H1 (cell line): ENCODE measurements at regions not wholly inside any gene's neighbourhood (a gene's known extent, or its start where the extent isn't known, plus 50 kb on each side); places are given as distances from the start of the nearest gene placed in this dataset.

Experiments used
- CTCF ChIA-PET: fragments of 300-600 bp; sonication (Branson Sonifier 250); formaldehyde crosslinking; loops from one replicate; lab custom pipeline; 2021; ENCODE audit not compliant: partially characterized antibody; lab: Charles Lee
- POLR2A ChIA-PET: fragments of 300-600 bp; sonication (Branson Sonifier 250); formaldehyde crosslinking; loops from one replicate; lab custom pipeline; 2021; ENCODE audit warnings: inconsistent platforms; ENCODE audit not compliant: partially characterized antibody; lab: Charles Lee
- DNase-seq, 2 experiments: peaks; one replicate each; pipeline versions ENCODE4 v3.0.0 to v3.0.0-alpha.2; 2010 to 2022; ENCODE audit warnings: low spot score in 2 of 2, low read depth in 1 of 2, mixed read lengths in 1 of 2
- FAIRE-seq: peaks from 2 replicates; lab custom pipeline; 2011; peaks lifted over from hg19 to GRCh38; lab: Jason Lieb, UNC
- H2AFZ ChIP-seq: 2 replicates; pipeline ENCODE4 v1.8.1; 2012; ENCODE audit warnings: low read length, inconsistent platforms
- H2AK5ac ChIP-seq: 2 replicates; pipeline ENCODE4 v1.6.1; 2013; ENCODE audit warnings: low read depth, low read length
- H2BK120ac ChIP-seq: replicated peaks from 2 replicates; pipeline ENCODE3; 2013; ENCODE audit warnings: low read depth, low read length, inconsistent platforms
- H2BK12ac ChIP-seq: 2 replicates; pipeline ENCODE4 v1.6.1; 2013; ENCODE audit warnings: low read depth, low read length
- H2BK15ac ChIP-seq: 2 replicates; pipeline ENCODE4 v1.6.1; 2013; ENCODE audit warnings: low read length
- H2BK20ac ChIP-seq: 2 replicates; pipeline ENCODE4 v1.6.1; 2013; ENCODE audit warnings: low read length
- H2BK5ac ChIP-seq: 2 replicates; pipeline ENCODE4 v1.6.1; 2013; ENCODE audit warnings: low read depth, low read length
- H3K14ac ChIP-seq: 2 replicates; pipeline ENCODE4 v1.6.1; 2013; ENCODE audit warnings: inconsistent platforms; ENCODE audit not compliant: insufficient read length
- H3K18ac ChIP-seq: 2 replicates; pipeline ENCODE4 v1.6.1; 2013; ENCODE audit warnings: low read length; ENCODE audit errors: extremely low read depth
- H3K23ac ChIP-seq: 2 replicates; pipeline ENCODE4 v1.6.1; 2013; ENCODE audit warnings: inconsistent platforms; ENCODE audit not compliant: insufficient read length
- H3K23me2 ChIP-seq: 2 replicates; pipeline ENCODE4 v1.6.1; 2013; ENCODE audit warnings: low read depth, low read length
- H3K27ac ChIP-seq: 2 replicates; pipeline ENCODE4 v1.6.1; 2011; ENCODE audit warnings: low read depth, low read length, inconsistent platforms
- H3K27me3 ChIP-seq, 4 experiments: replicated peaks in 1 of 4; 1 replicate in 1 of 4; 2 replicates in 3 of 4; pipeline versions ENCODE4 v1.6.1 to v1.8.1; 2011 to 2013; ENCODE audit warnings: low read length in 3 of 4, mild to moderate bottlenecking in 3 of 4, inconsistent platforms in 2 of 4, mixed read lengths in 2 of 4, moderate library complexity in 1 of 4; ENCODE audit not compliant: control insufficient read depth in 3 of 4, insufficient read depth in 3 of 4; ENCODE audit errors: extremely low read depth in 1 of 4
- H3K36me3 ChIP-seq, 4 experiments: 2 replicates each; pipeline versions ENCODE4 v1.6.1 to v1.8.1; 2011 to 2013; ENCODE audit warnings: mild to moderate bottlenecking in 4 of 4, low read length in 3 of 4, moderate library complexity in 2 of 4, control low read depth in 1 of 4, inconsistent platforms in 1 of 4; ENCODE audit not compliant: insufficient read depth in 4 of 4, control insufficient read depth in 2 of 4
- H3K4ac ChIP-seq: replicated peaks from 2 replicates; pipeline ENCODE3; 2013; ENCODE audit warnings: low read length, low read depth, mixed read lengths, inconsistent platforms; ENCODE audit not compliant: insufficient read length
- H3K4me1 ChIP-seq, 4 experiments: replicated peaks in 1 of 4; 1 replicate in 1 of 4; 2 replicates in 3 of 4; pipeline versions ENCODE4 v1.6.1 to v1.8.1; 2011 to 2013; ENCODE audit warnings: low read length in 3 of 4, inconsistent platforms in 2 of 4, mixed read lengths in 1 of 4; ENCODE audit not compliant: insufficient read depth in 4 of 4, control insufficient read depth in 3 of 4
- H3K4me2 ChIP-seq, 2 experiments: 2 replicates each; pipeline versions ENCODE4 v1.6.1 to v1.8.1; 2011 to 2013; ENCODE audit warnings: low read depth in 2 of 2, low read length in 2 of 2, control low read depth in 1 of 2, inconsistent platforms in 1 of 2, mild to moderate bottlenecking in 1 of 2; ENCODE audit not compliant: insufficient read depth in 1 of 2
- H3K4me3 ChIP-seq, 4 experiments: fragments of 200-600, 300-600 bp in 1 of 4; sonication (generic), shearing (Covaris generic), sonication (Bioruptor Twin) in 1 of 4; 2 replicates each; pipeline versions ENCODE4 v1.5.1 to v1.8.1; 2011 to 2016; ENCODE audit warnings: low read length in 4 of 4, low read depth in 3 of 4, control low read depth in 2 of 4, inconsistent platforms in 2 of 4, mild to moderate bottlenecking in 2 of 4, mixed read lengths in 1 of 4, moderate library complexity in 1 of 4; ENCODE audit not compliant: insufficient read depth in 2 of 4; ENCODE audit errors: extremely low read depth in 1 of 4
- H3K56ac ChIP-seq: replicated peaks from 2 replicates; pipeline ENCODE3; 2013; ENCODE audit warnings: low read depth, mild to moderate bottlenecking, mixed read lengths, low read length, inconsistent platforms; ENCODE audit not compliant: insufficient read length
- H3K79me1 ChIP-seq: 2 replicates; pipeline ENCODE4 v1.6.1; 2013; ENCODE audit warnings: low read depth, low read length, control low read depth
- H3K79me2 ChIP-seq, 2 experiments: 2 replicates each; pipeline versions ENCODE4 v1.6.1 to v1.8.1; 2012 to 2013; ENCODE audit warnings: low read length in 2 of 2, mild to moderate bottlenecking in 2 of 2, inconsistent platforms in 1 of 2; ENCODE audit not compliant: insufficient read depth in 2 of 2, control insufficient read depth in 1 of 2
- H3K9ac ChIP-seq, 4 experiments: replicated peaks in 1 of 4; 1 replicate in 1 of 4; 2 replicates in 3 of 4; pipeline versions ENCODE4 v1.6.1 to v1.8.1; 2011 to 2013; ENCODE audit warnings: low read depth in 3 of 4, low read length in 3 of 4, control low read depth in 2 of 4, mild to moderate bottlenecking in 2 of 4, moderate library complexity in 2 of 4, inconsistent platforms in 1 of 4; ENCODE audit errors: extremely low read depth in 1 of 4
- H3K9me3 ChIP-seq, 2 experiments: 2 replicates each; pipeline versions ENCODE4 v1.6.1 to v1.8.1; 2012 to 2013; ENCODE audit warnings: mild to moderate bottlenecking in 2 of 2, moderate library complexity in 2 of 2, control low read depth in 1 of 2, inconsistent platforms in 1 of 2, low read depth in 1 of 2, low read length in 1 of 2, mixed read lengths in 1 of 2; ENCODE audit not compliant: insufficient read depth in 2 of 2
- H4K20me1 ChIP-seq, 2 experiments: replicated peaks in 1 of 2; 2 replicates each; pipeline versions ENCODE3 to v1.8.1; 2011 to 2013; ENCODE audit warnings: inconsistent platforms in 2 of 2, low read length in 2 of 2, mild to moderate bottlenecking in 1 of 2; ENCODE audit not compliant: insufficient read depth in 2 of 2, control insufficient read depth in 1 of 2
- H4K5ac ChIP-seq: 2 replicates; pipeline ENCODE4 v1.6.1; 2013; ENCODE audit warnings: low read length, low read depth, mixed read lengths, inconsistent platforms; ENCODE audit not compliant: insufficient read length
- H4K8ac ChIP-seq: 2 replicates; pipeline ENCODE4 v1.8.0; 2013; ENCODE audit warnings: mild to moderate bottlenecking, moderate library complexity, low read length, inconsistent platforms; ENCODE audit not compliant: insufficient read depth; ENCODE audit errors: extremely low read depth
- H4K91ac ChIP-seq: replicated peaks from 2 replicates; pipeline ENCODE3; 2013; ENCODE audit warnings: low read length, mixed read lengths, inconsistent platforms; ENCODE audit not compliant: insufficient read length
- ASH2L ChIP-seq: fragments of 200-600, 300-600 bp; sonication (generic); IDR thresholded peaks from one replicate; pipeline ENCODE4 v1.7.1; 2017; ENCODE audit warnings: low read length
- CBX8 ChIP-seq: fragments of 300-800, 300-1000 bp; sonication (generic); IDR thresholded peaks from 2 replicates; pipeline ENCODE4 v1.7.1; 2016; ENCODE audit warnings: low read depth, low read length, borderline replicate concordance
- CHD1 ChIP-seq: IDR thresholded peaks from 2 replicates; pipeline ENCODE4 v1.6.1; 2012; ENCODE audit warnings: low read depth, low read length, improper control_type of control experiment
- CREB1 ChIP-seq: IDR thresholded peaks from 2 replicates; pipeline ENCODE4 v1.6.1; 2012; ENCODE audit warnings: inconsistent platforms
- EGR1 ChIP-seq: IDR thresholded peaks from 2 replicates; pipeline ENCODE4 v1.6.1; 2011; ENCODE audit warnings: low read depth, low read length, borderline replicate concordance
- EP300 ChIP-seq, 2 experiments: IDR thresholded peaks; 1 replicate in 1 of 2; 2 replicates in 1 of 2; pipeline ENCODE4 v1.6.1; 2011 to 2012; ENCODE audit warnings: low read depth in 2 of 2, low read length in 2 of 2, mild to moderate bottlenecking in 2 of 2, borderline replicate concordance in 1 of 2, inconsistent platforms in 1 of 2, moderate library complexity in 1 of 2
- GABPA ChIP-seq: IDR thresholded peaks from 2 replicates; pipeline ENCODE4 v1.6.1; 2011; ENCODE audit warnings: mild to moderate bottlenecking, low read length, moderate library complexity, borderline replicate concordance; ENCODE audit not compliant: insufficient read depth
- PHF8 ChIP-seq: fragments of 200-600 bp; sonication (generic); conservative IDR thresholded peaks from 2 replicates; pipeline ENCODE4 v1.7.1; 2012; ENCODE audit warnings: low read depth, mild to moderate bottlenecking, inconsistent platforms, low read length, moderate library complexity
- RBBP5 ChIP-seq: IDR thresholded peaks from 2 replicates; pipeline ENCODE4 v1.7.1; 2012; ENCODE audit warnings: low read depth, mild to moderate bottlenecking, inconsistent platforms, low read length, moderate library complexity, borderline replicate concordance
- SP4 ChIP-seq: IDR thresholded peaks from 2 replicates; pipeline ENCODE4 v1.6.1; 2012; ENCODE audit warnings: low read length, inconsistent platforms
- TBP ChIP-seq: IDR thresholded peaks from 2 replicates; pipeline ENCODE4 v1.6.1; 2011; ENCODE audit warnings: low read depth, low read length, improper control_type of control experiment
- whole genome bisulfite sequencing, 2 experiments: shearing (Covaris generic) in 1 of 2; methylation state at CpG; one replicate each; pipeline versions ENCODE4 v1.1.6 to v1.1.7; 2013 to 2015; ENCODE audit warnings: low lambda C conversion rate in 2 of 2, mixed read lengths in 2 of 2, inconsistent platforms in 1 of 2, low coverage in 1 of 2, missing lambda C conversion rate in 1 of 2; ENCODE audit not compliant: insufficient replicate concordance in 2 of 2, insufficient coverage in 1 of 2, insufficient read length in 1 of 2; ENCODE audit errors: extremely low coverage in 1 of 2, missing lambda C conversion rate in 1 of 2; 5-methylcytosine and 5-hydroxymethylcytosine counted together

DNA sequence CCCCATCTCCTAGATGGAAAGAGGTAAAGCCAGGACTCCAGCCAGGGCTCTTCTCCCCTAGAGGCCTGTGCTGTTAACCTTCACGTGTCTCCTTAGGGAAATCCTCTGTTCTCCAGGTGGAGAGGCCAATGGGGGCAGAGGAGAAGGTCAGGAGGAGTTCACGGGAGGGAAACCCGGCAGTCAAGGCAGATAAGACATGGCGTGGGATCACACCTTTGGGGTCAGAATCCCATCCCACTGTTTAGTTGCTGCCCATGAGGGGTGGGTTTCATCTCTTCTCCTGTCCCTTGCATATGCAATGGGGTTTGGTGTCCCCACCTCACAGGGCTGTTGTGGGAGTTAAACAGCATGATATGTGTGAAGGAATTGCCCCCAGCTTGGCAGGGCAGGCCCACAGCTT lies 469.7 kb downstream of the TBC1D22A start:
- Histone ChIP-seq H3K9me3 (peaks cover 74 to 84% of the 10 kb centered on the region in 2 experiments), H2BK20ac (no peak overlapping the region), H3K4me3 (no peak overlapping the region), H2BK15ac (no peak overlapping the region), H3K79me1 (no peaks in the 10 kb centered on the region), H2AK5ac (no peak overlapping the region), H3K14ac (no peak overlapping the region), H4K5ac (no peak overlapping the region), H3K23ac (no peak overlapping the region), H3K79me2 (no peaks in the 10 kb centered on the region), H3K27ac (no peak overlapping the region), H2AFZ (no peak overlapping the region), H3K4me1 (no peaks in the 10 kb centered on the region), H3K9ac (no peak overlapping the region), H2BK120ac (no peak overlapping the region), H4K20me1 (no peaks in the 10 kb centered on the region), H3K23me2 (peaks cover 2% of the 10 kb centered on the region; the same call in 1 of the 2 replicates), H3K27me3 (no peaks in the 10 kb centered on the region), H4K8ac (no peak overlapping the region), H3K18ac (no peak overlapping the region), H3K56ac (no peak overlapping the region), H3K4ac (no peak overlapping the region), H2BK12ac (no peak overlapping the region), H4K91ac (no peak overlapping the region), H3K4me2 (no peak overlapping the region), H2BK5ac (no peak overlapping the region), H3K36me3 (no peaks in the 10 kb centered on the region)
- POLR2A ChIA-PET, result no interaction called here
- WGBS, 2 experiments, result 74% methylated on average over 4 of the region's 4 CpGs; no CpG with 5 or more reads in 1 of the 2 experiments
- FAIRE-seq (no peak), DNase-seq (no peak)
- TF ChIP-seq TBP (no peak), PHF8 (no peak), SP4 (no peak), EGR1 (no peak), EP300 (IDR thresholded peaks at IDR 0.05; ENCODE audit: borderline replicate concordance in 1 of 2, low read depth in 2 of 2, low read length in 2 of 2) (no peak), ASH2L (no peak), GABPA (no peak), CHD1 (no peak), CBX8 (no peak), CREB1 (no peak), RBBP5 (no peak)
- CTCF ChIA-PET, result no interaction called here
